ENCODE measurements at regions not wholly inside any gene's neighbourhood (a gene's known extent, or its start where the extent isn't known, plus 50 kb on each side); places are given as distances from the start of the nearest gene placed in this dataset.

GRCh38 chr10:52483587-52483986 lies 169.5 kb downstream of the DKK1 start:
- no peak overlapping the region for H3K4me3 ChIP-seq (ENCODE audit: low read depth, low read length)
- no peak for DNase-seq (ENCODE audit: low read depth, low spot score)
- no peak for TF ChIP-seq CTCF (IDR thresholded peaks at IDR 0.05; ENCODE audit: low read depth, low read length)
- in situ Hi-C loops (cut with HindIII; ENCODE audit: low sequenced_read_pairs): no loop called here

- H3K4me3 ChIP-seq (ENCODE audit: low read depth, low read length): no peak overlapping the region
- no peak for TF ChIP-seq CTCF (IDR thresholded peaks at IDR 0.05; ENCODE audit: low read depth, low read length)
- in situ Hi-C loops (cut with HindIII; ENCODE audit: low sequenced_read_pairs): no loop called here
- DNase-seq (ENCODE audit: low read depth, low spot score): no peak
Measured at GRCh38 chr10:52484206-52485065, 170.4 kb downstream of the DKK1 start.

- H3K4me3 ChIP-seq (ENCODE audit: low read depth, low read length): no peak overlapping the region
- DNase-seq (ENCODE audit: low read depth, low spot score): no peak
- in situ Hi-C loops (cut with HindIII; ENCODE audit: low sequenced_read_pairs): no loop called here
- no peak for TF ChIP-seq CTCF (IDR thresholded peaks at IDR 0.05; ENCODE audit: low read depth, low read length)
Measured at GRCh38 chr10:52485462-52485861, 171.4 kb downstream of the DKK1 start.

- in situ Hi-C loops (cut with HindIII; ENCODE audit: low sequenced_read_pairs): no loop called here
- H3K4me3 ChIP-seq (ENCODE audit: low read depth, low read length): no peak overlapping the region
- TF ChIP-seq CTCF (IDR thresholded peaks at IDR 0.05; ENCODE audit: low read depth, low read length): no peak
- peak; percentile 85 for DNase-seq (ENCODE audit: low read depth, low spot score)
Measured at GRCh38 chr10:52486840-52487611, 172.9 kb downstream of the DKK1 start.

- TF ChIP-seq CTCF (IDR thresholded peaks at IDR 0.05; ENCODE audit: low read depth, low read length): peak; percentile 52
- H3K4me3 ChIP-seq (ENCODE audit: low read depth, low read length): no peak overlapping the region
- in situ Hi-C loops (cut with HindIII; ENCODE audit: low sequenced_read_pairs): no loop called here
- peak; percentile 59 for DNase-seq (ENCODE audit: low read depth, low spot score)
Measured at GRCh38 chr10:52488606-52489485, 174.8 kb downstream of the DKK1 start.
